ENCODE measurements at regions not wholly inside any gene's neighbourhood (a gene's known extent, or its start where the extent isn't known, plus 50 kb on each side); places are given as distances from the start of the nearest gene placed in this dataset.
"Not testable (repeated sequence)": the region's sequence is repeated elsewhere in the genome, so short reads cannot be mapped to it uniquely, and the experiment has no call there.

DNA sequence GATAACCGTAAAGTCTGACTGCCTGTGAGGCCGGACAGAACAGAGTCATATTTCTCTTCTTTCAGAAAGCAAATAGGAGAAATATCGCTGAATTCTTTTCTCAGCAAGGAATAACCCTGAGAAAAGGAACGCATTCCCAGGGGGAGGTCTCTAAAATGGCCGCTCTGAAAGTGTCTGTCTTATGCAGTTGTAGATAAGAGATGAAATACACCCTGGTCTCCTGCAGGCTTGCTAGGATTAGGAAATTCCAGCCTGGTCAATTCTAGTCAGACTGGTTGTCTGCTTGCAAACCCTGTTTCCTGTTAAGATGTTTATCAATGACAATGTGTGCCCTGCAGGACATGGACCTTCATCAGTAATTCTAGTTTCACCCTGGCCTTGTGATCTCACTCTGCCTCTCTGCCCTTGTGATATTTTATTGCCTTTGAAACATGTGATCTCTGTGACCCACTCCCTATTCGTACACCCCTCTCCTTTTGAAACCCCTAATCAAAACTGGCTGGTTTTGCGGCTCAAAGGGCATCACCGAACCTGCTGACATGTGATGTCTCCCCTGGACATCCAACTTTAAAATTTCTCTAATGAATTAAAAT lies 934.8 kb upstream of the SPRY2 start:
- DNase-seq: no peak
- peaks cover 16% of the 10 kb centered on the region for H3K9me3 ChIP-seq
- intact Hi-C loops (cut with DNase I, micrococcal nuclease): no loop called here
- no peak overlapping the region for H3K4me3 ChIP-seq
- TF ChIP-seq, protein P1, sequence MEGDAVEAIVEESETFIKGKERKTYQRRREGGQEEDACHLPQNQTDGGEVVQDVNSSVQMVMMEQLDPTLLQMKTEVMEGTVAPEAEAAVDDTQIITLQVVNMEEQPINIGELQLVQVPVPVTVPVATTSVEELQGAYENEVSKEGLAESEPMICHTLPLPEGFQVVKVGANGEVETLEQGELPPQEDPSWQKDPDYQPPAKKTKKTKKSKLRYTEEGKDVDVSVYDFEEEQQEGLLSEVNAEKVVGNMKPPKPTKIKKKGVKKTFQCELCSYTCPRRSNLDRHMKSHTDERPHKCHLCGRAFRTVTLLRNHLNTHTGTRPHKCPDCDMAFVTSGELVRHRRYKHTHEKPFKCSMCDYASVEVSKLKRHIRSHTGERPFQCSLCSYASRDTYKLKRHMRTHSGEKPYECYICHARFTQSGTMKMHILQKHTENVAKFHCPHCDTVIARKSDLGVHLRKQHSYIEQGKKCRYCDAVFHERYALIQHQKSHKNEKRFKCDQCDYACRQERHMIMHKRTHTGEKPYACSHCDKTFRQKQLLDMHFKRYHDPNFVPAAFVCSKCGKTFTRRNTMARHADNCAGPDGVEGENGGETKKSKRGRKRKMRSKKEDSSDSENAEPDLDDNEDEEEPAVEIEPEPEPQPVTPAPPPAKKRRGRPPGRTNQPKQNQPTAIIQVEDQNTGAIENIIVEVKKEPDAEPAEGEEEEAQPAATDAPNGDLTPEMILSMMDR (IDR thresholded peaks at IDR 0.05): no peak
- H3K36me3 ChIP-seq (ENCODE audit: low read depth): no peaks in the 10 kb centered on the region
- H3K4me1 ChIP-seq (ENCODE audit: low read depth): no peaks in the 10 kb centered on the region
- no peak for ATAC-seq

DNA sequence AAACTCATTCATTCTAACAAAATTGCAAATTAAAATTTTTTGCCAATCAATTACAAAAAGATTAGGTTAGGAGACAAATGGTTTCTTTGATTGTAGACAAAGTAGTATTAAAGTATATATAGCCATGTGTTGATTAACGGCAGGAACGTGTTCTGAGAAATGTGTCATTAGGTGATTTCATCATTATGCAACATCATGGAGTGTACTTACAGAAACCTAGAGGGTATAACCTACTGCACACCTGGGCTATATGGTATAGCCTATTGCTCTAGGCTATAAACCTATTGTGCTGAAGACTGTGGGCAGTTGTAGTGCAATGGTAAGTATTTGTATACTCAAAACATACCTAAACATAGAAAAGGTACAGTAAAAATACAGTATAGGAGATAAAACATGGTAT lies 906.8 kb upstream of the SPRY2 start:
- no peaks in the 10 kb centered on the region for H3K9me3 ChIP-seq
- intact Hi-C loops (cut with DNase I, micrococcal nuclease): no loop called here
- no peaks in the 10 kb centered on the region for H3K36me3 ChIP-seq (ENCODE audit: low read depth)
- no peaks in the 10 kb centered on the region for H3K4me1 ChIP-seq (ENCODE audit: low read depth)
- DNase-seq (no peak), ATAC-seq (no peak)
- TF ChIP-seq, protein P1 (IDR thresholded peaks at IDR 0.05): no peak
- no peak overlapping the region for H3K4me3 ChIP-seq

DNA sequence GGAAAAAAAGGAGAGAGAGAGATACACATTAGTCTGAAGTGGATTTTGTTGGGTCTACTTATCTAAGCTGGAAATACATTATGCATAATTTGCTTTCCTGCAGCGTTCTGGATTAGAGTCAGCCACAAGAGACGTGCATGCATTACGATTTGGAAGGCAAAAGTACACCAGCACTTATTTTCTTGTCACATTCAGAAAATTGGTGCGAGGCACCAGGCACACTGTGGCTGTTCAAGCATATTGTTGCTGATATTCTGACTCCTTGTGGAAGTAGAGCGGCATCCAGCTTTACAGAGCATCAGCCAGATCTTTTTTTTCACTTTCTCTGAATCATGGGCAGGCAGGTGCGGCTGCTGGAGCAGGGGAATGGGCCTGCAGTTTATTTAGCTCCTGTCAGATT lies 905.6 kb upstream of the SPRY2 start:
- Histone ChIP-seq H3K4me1 (ENCODE audit: low read depth) (no peaks in the 10 kb centered on the region), H3K36me3 (ENCODE audit: low read depth) (no peaks in the 10 kb centered on the region), H3K4me3 (no peak overlapping the region), H3K9me3 (no peaks in the 10 kb centered on the region)
- TF ChIP-seq, protein P1 (IDR thresholded peaks at IDR 0.05): no peak
- intact Hi-C loops (cut with DNase I, micrococcal nuclease): no loop called here
- no peak for ATAC-seq
- DNase-seq: no peak

DNA sequence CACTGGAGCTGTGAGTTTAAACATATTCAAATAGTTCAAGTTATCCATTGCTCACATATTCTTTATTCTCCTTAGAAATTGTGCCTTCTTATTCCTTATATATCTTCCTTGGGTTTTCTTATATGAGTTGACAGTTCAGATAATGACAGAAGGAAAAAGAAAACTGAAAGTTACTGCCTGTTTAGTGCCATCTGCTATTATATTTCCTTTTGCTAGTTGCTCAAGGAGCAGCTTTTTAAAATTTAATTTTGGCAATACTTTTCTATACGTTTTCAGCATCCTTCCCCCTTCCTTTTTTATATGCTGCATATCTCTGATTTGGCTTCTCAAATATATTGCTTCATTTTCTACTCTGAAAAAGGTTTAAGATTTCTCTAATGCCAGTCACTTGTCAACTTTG lies 903.1 kb upstream of the SPRY2 start:
- Histone ChIP-seq H3K4me1 (ENCODE audit: low read depth) (no peaks in the 10 kb centered on the region), H3K9me3 (no peaks in the 10 kb centered on the region), H3K36me3 (ENCODE audit: low read depth) (no peaks in the 10 kb centered on the region), H3K4me3 (no peak overlapping the region)
- ATAC-seq (no peak), DNase-seq (no peak)
- intact Hi-C loops (cut with DNase I, micrococcal nuclease): no loop called here
- TF ChIP-seq, protein P1 (IDR thresholded peaks at IDR 0.05): no peak

DNA sequence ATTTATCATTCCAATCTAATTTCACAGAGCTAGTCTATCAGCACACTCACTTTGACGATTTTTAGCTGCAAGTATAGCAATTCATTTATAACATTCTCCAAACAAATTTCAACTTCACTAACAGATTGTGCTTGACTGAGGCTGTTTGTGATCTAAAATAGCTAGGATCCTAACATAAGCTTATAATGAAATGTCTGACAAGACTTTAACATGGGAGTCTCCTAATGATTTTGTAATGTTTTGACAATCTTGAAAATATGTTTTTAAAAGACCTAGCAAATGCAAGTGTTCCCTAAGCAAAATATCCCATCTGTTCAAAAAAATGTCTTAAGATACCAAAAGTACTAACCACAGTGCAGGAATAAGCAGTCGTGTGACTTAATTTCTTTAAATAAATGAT lies 889.5 kb upstream of the SPRY2 start:
- intact Hi-C loops (cut with DNase I, micrococcal nuclease): no loop called here
- TF ChIP-seq, protein P1 (IDR thresholded peaks at IDR 0.05): no peak
- H3K9me3 ChIP-seq: no peaks in the 10 kb centered on the region
- no peak for ATAC-seq
- no peak for DNase-seq
- H3K4me1 ChIP-seq (ENCODE audit: low read depth): peaks cover 2% of the 10 kb centered on the region
- no peak overlapping the region for H3K4me3 ChIP-seq
- no peaks in the 10 kb centered on the region for H3K36me3 ChIP-seq (ENCODE audit: low read depth)

DNA sequence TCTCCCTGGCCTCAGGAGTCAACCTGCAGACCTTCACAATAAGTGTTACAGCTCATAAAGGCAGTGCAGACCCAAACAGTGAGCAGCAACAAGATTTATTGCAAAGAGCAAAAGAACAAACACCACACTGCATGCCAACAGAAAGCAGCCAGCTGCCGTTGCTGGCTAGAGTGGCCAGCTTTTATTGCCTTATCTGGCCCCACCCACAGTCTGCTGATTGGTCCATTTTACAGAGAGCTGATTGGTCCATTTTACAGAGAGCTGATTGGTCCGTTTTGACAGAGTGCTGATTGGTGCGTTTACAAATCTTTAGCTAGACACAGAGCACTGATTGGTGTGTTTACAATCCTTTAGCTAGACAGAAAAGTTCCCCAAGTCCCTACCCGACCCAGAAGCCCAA lies 885.9 kb upstream of the SPRY2 start:
- intact Hi-C loops (cut with DNase I, micrococcal nuclease); DNase-seq; H3K36me3 ChIP-seq (ENCODE audit: low read depth); H3K4me3 ChIP-seq; H3K9me3 ChIP-seq; ATAC-seq; H3K4me1 ChIP-seq (ENCODE audit: low read depth): not testable (repeated sequence)

Data from mucosa of descending colon (tissue), 3 donors.